ENCODE measurements at regions not wholly inside any gene's neighbourhood (a gene's known extent, or its start where the extent isn't known, plus 50 kb on each side); places are given as distances from the start of the nearest gene placed in this dataset.

GRCh38 chr5:117220730-117221129 is 646.1 kb upstream of the SEMA6A start:
- Histone ChIP-seq H3K79me2 (ENCODE audit: control insufficient read depth, insufficient read depth, low read length) (no peaks in the 10 kb centered on the region), H3K36me3 (ENCODE audit: control insufficient read depth in 2 of 2, extremely low read depth in 1 of 2, insufficient read depth in 2 of 2, low read length in 2 of 2) (no peaks in the 10 kb centered on the region), H3K9ac (ENCODE audit: control insufficient read depth, extremely low read depth, insufficient read depth, low read length) (no peak overlapping the region), H3K27me3 (ENCODE audit: control insufficient read depth, extremely low read depth, insufficient read depth, low read length) (no peaks in the 10 kb centered on the region), H3K9me1 (ENCODE audit: control insufficient read depth, extremely low read depth, insufficient read depth, low read length) (no peaks in the 10 kb centered on the region), H3K9me3 (ENCODE audit: control insufficient read depth, low read depth, low read length) (no peaks in the 10 kb centered on the region), H4K20me1 (ENCODE audit: control insufficient read depth, extremely low read depth, insufficient read depth, low read length) (no peaks in the 10 kb centered on the region), H3K4me2 (ENCODE audit: control insufficient read depth, extremely low read depth, insufficient read depth, low read depth, low read length) (no peak overlapping the region), H3K4me1 (ENCODE audit: control insufficient read depth, extremely low read depth, insufficient read depth, low read length) (no peaks in the 10 kb centered on the region), H3K27ac (ENCODE audit: control insufficient read depth, insufficient read depth, low read length) (no peak overlapping the region), H3K4me3 (ENCODE audit: control insufficient read depth in 2 of 3, extremely low read depth in 1 of 3, insufficient read depth in 2 of 3, low read depth in 1 of 3, low read length in 3 of 3) (no peak overlapping the region), H2AFZ (ENCODE audit: control insufficient read depth, low read length) (no peak overlapping the region)
- TF ChIP-seq CTCF (optimal IDR thresholded peaks at IDR 0.05 in 1 of 3, IDR thresholded peaks at IDR 0.05 in 1 of 3, conservative IDR thresholded peaks at IDR 0.05 in 1 of 3; ENCODE audit: extremely low read depth in 1 of 3, insufficient read depth in 2 of 3, low read length in 3 of 3) (no peak), EZH2 (IDR thresholded peaks at IDR 0.05; ENCODE audit: low read length) (no peak)
- dilution Hi-C loops (cut with MboI; ENCODE audit: extremely low pct_ligation_motif_present, low sequenced_read_pairs) = no loop called here
- FAIRE-seq (no peak), DNase-seq (ENCODE audit: low read depth, low spot score) (no peak)

- no peak overlapping the region for H3K27ac ChIP-seq (ENCODE audit: control insufficient read depth, insufficient read depth, low read length)
- H3K4me3 ChIP-seq (ENCODE audit: control insufficient read depth in 2 of 3, extremely low read depth in 1 of 3, insufficient read depth in 2 of 3, low read depth in 1 of 3, low read length in 3 of 3) = no peak overlapping the region
- no peak overlapping the region for H3K4me2 ChIP-seq (ENCODE audit: control insufficient read depth, extremely low read depth, insufficient read depth, low read depth, low read length)
- no peaks in the 10 kb centered on the region for H3K9me3 ChIP-seq (ENCODE audit: control insufficient read depth, low read depth, low read length)
- no peak overlapping the region for H2AFZ ChIP-seq (ENCODE audit: control insufficient read depth, low read length)
- no peaks in the 10 kb centered on the region for H3K79me2 ChIP-seq (ENCODE audit: control insufficient read depth, insufficient read depth, low read length)
- no peak for TF ChIP-seq CTCF (optimal IDR thresholded peaks at IDR 0.05 in 1 of 3, IDR thresholded peaks at IDR 0.05 in 1 of 3, conservative IDR thresholded peaks at IDR 0.05 in 1 of 3; ENCODE audit: extremely low read depth in 1 of 3, insufficient read depth in 2 of 3, low read length in 3 of 3)
- no peak for TF ChIP-seq EZH2 (IDR thresholded peaks at IDR 0.05; ENCODE audit: low read length)
- FAIRE-seq (no peak), DNase-seq (ENCODE audit: low read depth, low spot score) (no peak)
- no peaks in the 10 kb centered on the region for H4K20me1 ChIP-seq (ENCODE audit: control insufficient read depth, extremely low read depth, insufficient read depth, low read length)
- dilution Hi-C loops (cut with MboI; ENCODE audit: extremely low pct_ligation_motif_present, low sequenced_read_pairs) = no loop called here
- no peaks in the 10 kb centered on the region for H3K36me3 ChIP-seq (ENCODE audit: control insufficient read depth in 2 of 2, extremely low read depth in 1 of 2, insufficient read depth in 2 of 2, low read length in 2 of 2)
- H3K27me3 ChIP-seq (ENCODE audit: control insufficient read depth, extremely low read depth, insufficient read depth, low read length) = no peaks in the 10 kb centered on the region
- H3K4me1 ChIP-seq (ENCODE audit: control insufficient read depth, extremely low read depth, insufficient read depth, low read length) = no peaks in the 10 kb centered on the region
- no peak overlapping the region for H3K9ac ChIP-seq (ENCODE audit: control insufficient read depth, extremely low read depth, insufficient read depth, low read length)
- H3K9me1 ChIP-seq (ENCODE audit: control insufficient read depth, extremely low read depth, insufficient read depth, low read length) = no peaks in the 10 kb centered on the region
Measured at GRCh38 chr5:117218789-117219188, 644.2 kb upstream of the SEMA6A start.

Data from keratinocyte (primary cell).